GM23338 (cell line): ENCODE measurements at regions not wholly inside any gene's neighbourhood (a gene's known extent, or its start where the extent isn't known, plus 50 kb on each side); places are given as distances from the start of the nearest gene placed in this dataset.

Experiments used
- ATAC-seq: fragments of 200-7000 bp; cut with Tn5 transposase; 3 replicates; pipeline ENCODE4 v1.9.1; 2020
- DNase-seq: peaks from one replicate; pipeline ENCODE4 v3.0.0-alpha.2; 2015; ENCODE audit warnings: low spot score
- H2AFZ ChIP-seq: fragments of 200-600 bp; sonication (generic); 2 replicates; pipeline ENCODE4 v1.8.0; 2016; ENCODE audit warnings: antibody characterized with exemption, mild to moderate bottlenecking, moderate library complexity
- H3F3A ChIP-seq: fragments of 200-600 bp; sonication (generic); replicated peaks from 2 replicates; pipeline ENCODE4 v1.8.0; 2017; ENCODE audit warnings: antibody characterized with exemption, mixed run types, low read depth
- H3K27ac ChIP-seq: fragments of 200-600 bp; sonication (generic); 2 replicates; pipeline ENCODE4 v1.6.1; 2016; ENCODE audit warnings: low read depth
- H3K27me3 ChIP-seq: fragments of 200-600 bp; sonication (generic); 2 replicates; pipeline ENCODE4 v1.8.0; 2016; ENCODE audit warnings: mild to moderate bottlenecking, mixed run types, moderate library complexity; ENCODE audit not compliant: insufficient read depth
- H3K36me3 ChIP-seq: fragments of 200-600 bp; sonication (generic); 2 replicates; pipeline ENCODE4 v1.8.0; 2016; ENCODE audit warnings: mild to moderate bottlenecking; ENCODE audit not compliant: insufficient read depth
- H3K4me1 ChIP-seq: fragments of 200-600 bp; sonication (generic); 2 replicates; pipeline ENCODE4 v1.8.0; 2016; ENCODE audit warnings: mild to moderate bottlenecking, moderate library complexity; ENCODE audit not compliant: insufficient read depth
- H3K4me2 ChIP-seq: fragments of 200-600 bp; sonication (generic); 2 replicates; pipeline ENCODE4 v1.7.1; 2017; ENCODE audit warnings: mixed run types
- H3K4me3 ChIP-seq: fragments of 200-600 bp; sonication (generic); 2 replicates; pipeline ENCODE4 v1.6.1; 2016; ENCODE audit warnings: mixed run types
- H3K79me2 ChIP-seq: fragments of 200-600 bp; sonication (generic); replicated peaks from 2 replicates; pipeline ENCODE4 v1.8.0; 2017; ENCODE audit warnings: mild to moderate bottlenecking; ENCODE audit not compliant: insufficient read depth
- H3K9me2 ChIP-seq: fragments of 200-600 bp; sonication (generic); 2 replicates; pipeline ENCODE4 v1.8.0; 2017; ENCODE audit not compliant: insufficient read depth
- H4K20me1 ChIP-seq: fragments of 200-600 bp; sonication (generic); replicated peaks from 2 replicates; pipeline ENCODE4 v1.8.0; 2017; ENCODE audit warnings: mild to moderate bottlenecking; ENCODE audit not compliant: insufficient read depth
- H3K27ac Mint-ChIP-seq: 2 replicates; pipeline ENCODE4 v1.8.0; 2020; ENCODE audit warnings: inconsistent platforms, mild to moderate bottlenecking, moderate library complexity, mixed read lengths
- H3K27me3 Mint-ChIP-seq: 3 replicates; pipeline ENCODE4 v1.8.0; 2022; ENCODE audit warnings: low read depth, mild to moderate bottlenecking, moderate library complexity, mixed read lengths, inconsistent platforms; ENCODE audit not compliant: insufficient read depth, poor library complexity
- H3K36me3 Mint-ChIP-seq: 3 replicates; pipeline ENCODE4 v1.8.0; 2021; ENCODE audit warnings: low read depth, mild to moderate bottlenecking, inconsistent platforms, moderate library complexity, mixed read lengths
- H3K4me1 Mint-ChIP-seq: 3 replicates; pipeline ENCODE4 v1.8.0; 2020; ENCODE audit warnings: mild to moderate bottlenecking, inconsistent platforms, mixed read lengths
- H3K4me3 Mint-ChIP-seq: 3 replicates; pipeline ENCODE4 v1.8.0; 2021; ENCODE audit warnings: moderate library complexity, mild to moderate bottlenecking, inconsistent platforms, mixed read lengths
- H3K9me3 Mint-ChIP-seq: 3 replicates; pipeline ENCODE4 v1.8.0; 2020; ENCODE audit warnings: moderate library complexity, mild to moderate bottlenecking, inconsistent platforms, mixed read lengths
- CREB1 ChIP-seq: fragments of 250-450 bp; sonication (Bioruptor Pico); IDR thresholded peaks from 2 replicates; pipeline ENCODE4 v1.5.0; 2020; ENCODE audit warnings: low read depth, mild to moderate bottlenecking, moderate library complexity
- CTCF ChIP-seq, 2 experiments: fragments of 200-600 bp in 1 of 2; sonication (generic) in 1 of 2; conservative IDR thresholded peaks; 2 replicates each; pipeline versions ENCODE4 v1.5.1 to v1.6.1; 2016 to 2017; ENCODE audit warnings: antibody characterized with exemption in 2 of 2, low read depth in 2 of 2, mild to moderate bottlenecking in 2 of 2, moderate library complexity in 1 of 2
- EZH2 ChIP-seq: fragments of 200-600 bp; sonication (generic); IDR thresholded peaks from one replicate; pipeline ENCODE4 v1.8.0; 2017; ENCODE audit warnings: antibody characterized with exemption, mild to moderate bottlenecking, low read depth; ENCODE audit not compliant: unreplicated experiment
- EZH2phosphoT487 ChIP-seq: fragments of 200-600 bp; sonication (generic); IDR thresholded peaks from one replicate; pipeline ENCODE4 v1.8.1; 2018; ENCODE audit warnings: antibody characterized with exemption; ENCODE audit not compliant: unreplicated experiment
- JUNB ChIP-seq: IDR thresholded peaks from one replicate; pipeline ENCODE4 v1.6.1; 2016; ENCODE audit warnings: antibody characterized with exemption; ENCODE audit not compliant: unreplicated experiment
- POLR2AphosphoS5 ChIP-seq: IDR thresholded peaks from 2 replicates; pipeline ENCODE4 v1.6.1; 2016; ENCODE audit warnings: antibody characterized with exemption, low read depth
- REST ChIP-seq: IDR thresholded peaks from one replicate; pipeline ENCODE4 v1.6.1; 2018; ENCODE audit warnings: antibody characterized with exemption; ENCODE audit not compliant: unreplicated experiment
- STAT1 ChIP-seq: IDR thresholded peaks from one replicate; pipeline ENCODE4 v1.6.1; 2016; ENCODE audit warnings: antibody characterized with exemption; ENCODE audit not compliant: unreplicated experiment
- ZNF114 ChIP-seq: fragments of 250-450 bp; sonication (Bioruptor Pico); IDR thresholded peaks from 2 replicates; pipeline ENCODE4 v1.5.0; 2020; ENCODE audit warnings: mild to moderate bottlenecking, moderate library complexity
- ZNF331 ChIP-seq: fragments of 250-450 bp; sonication (Bioruptor Pico); IDR thresholded peaks from 2 replicates; pipeline ENCODE4 v1.5.0; 2020; ENCODE audit warnings: low read depth, mild to moderate bottlenecking, moderate library complexity

DNA sequence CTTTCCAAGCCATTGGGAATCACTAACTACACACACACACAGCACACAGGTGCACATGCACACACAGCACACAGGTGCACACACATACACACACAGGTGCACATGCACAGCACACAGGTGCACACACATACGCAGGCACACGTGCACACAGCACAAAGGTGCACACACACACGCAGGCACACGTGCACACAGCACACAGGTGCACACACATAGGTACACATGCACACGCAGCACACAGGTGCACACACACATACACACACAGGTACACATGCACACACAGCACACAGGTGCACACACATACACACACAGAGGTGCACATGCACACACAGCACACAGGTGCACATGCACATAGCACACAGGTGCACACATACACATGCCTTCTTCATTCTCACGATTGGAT, 80.9 kb downstream of the HMX1 start (continued):
- TF ChIP-seq REST, result no peak
- no peak for TF ChIP-seq POLR2AphosphoS5
- no peak for TF ChIP-seq ZNF331
- TF ChIP-seq CTCF (conservative IDR thresholded peaks at IDR 0.05; ENCODE audit: low read depth in 2 of 2), result no peak
- TF ChIP-seq STAT1, result no peak
- TF ChIP-seq EZH2, result no peak
- TF ChIP-seq CREB1, result no peak
- TF ChIP-seq EZH2phosphoT487, result no peak
- no peak for TF ChIP-seq JUNB

GRCh38 chr4:8788174-8788573, 83.5 kb downstream of the HMX1 start:
- H3K4me1 Mint-ChIP-seq, result no peaks in the 10 kb centered on the region
- peaks cover 6% of the 10 kb centered on the region for H3K27me3 Mint-ChIP-seq
- H4K20me1 ChIP-seq, result no peaks in the 10 kb centered on the region
- H3F3A ChIP-seq, result no peaks in the 10 kb centered on the region
- no peak overlapping the region for H3K27ac Mint-ChIP-seq
- H3K9me3 Mint-ChIP-seq, result no peaks in the 10 kb centered on the region
- no peak overlapping the region for H3K4me3 Mint-ChIP-seq
- no peak overlapping the region for H2AFZ ChIP-seq
- no peak for TF ChIP-seq ZNF114 (CRISPR knock-in tag)
- no peak for TF ChIP-seq POLR2AphosphoS5
- TF ChIP-seq REST, result no peak
- TF ChIP-seq STAT1, result no peak
- no peak for TF ChIP-seq CTCF (conservative IDR thresholded peaks at IDR 0.05; ENCODE audit: low read depth in 2 of 2)
- H3K9me2 ChIP-seq, result no peaks in the 10 kb centered on the region
- H3K27me3 ChIP-seq, result no peaks in the 10 kb centered on the region
- no peaks in the 10 kb centered on the region for H3K36me3 Mint-ChIP-seq
- no peak for DNase-seq
- H3K4me1 ChIP-seq, result no peaks in the 10 kb centered on the region
- ATAC-seq, result no peak
- no peak overlapping the region for H3K27ac ChIP-seq
- no peaks in the 10 kb centered on the region for H3K36me3 ChIP-seq
- no peak overlapping the region for H3K4me2 ChIP-seq
- no peak overlapping the region for H3K4me3 ChIP-seq
- no peaks in the 10 kb centered on the region for H3K79me2 ChIP-seq
